Peyer's patch (tissue), 4 donors: ENCODE measurements at regions not wholly inside any gene's neighbourhood (a gene's known extent, or its start where the extent isn't known, plus 50 kb on each side); places are given as distances from the start of the nearest gene placed in this dataset.

ENCODE experiments used
- DNase-seq, 3 donors: peaks; one replicate each; pipeline ENCODE4 v3.0.0-alpha.2; 2017 to 2019
- H3K27ac ChIP-seq, 4 donors: fragments of 200-600 bp; sonication (generic); one replicate each; pipeline ENCODE4 v1.5.1; 2016 to 2019
- H3K27me3 ChIP-seq, 2 donors: fragments of 200-600 bp; sonication (generic); one replicate each; pipeline ENCODE4 v1.5.1; 2019
- H3K36me3 ChIP-seq, 3 donors: fragments of 200-600 bp; sonication (generic); one replicate each; pipeline ENCODE4 v1.5.1; 2016 to 2019
- H3K4me1 ChIP-seq, 4 donors: fragments of 200-600 bp; sonication (generic); one replicate each; pipeline ENCODE4 v1.5.1; 2016 to 2019
- H3K4me3 ChIP-seq, 4 donors: fragments of 200-600 bp; sonication (generic); 1 replicate in 3 of 4; 2 replicates in 1 of 4; pipeline ENCODE4 v1.5.1; 2016 to 2019; ENCODE audit warnings: mild to moderate bottlenecking in 1 of 4
- H3K9me3 ChIP-seq, 4 donors: fragments of 200-600 bp; sonication (generic); one replicate each; pipeline ENCODE4 v1.5.1; 2016 to 2019; ENCODE audit warnings: mild to moderate bottlenecking in 1 of 4
- CTCF ChIP-seq, 6 experiments: fragments of 450-650 bp in 4 of 6; fragments of 200-600 bp in 2 of 6; sonication (generic) in 1 of 6; IDR thresholded peaks; one replicate each; pipeline ENCODE4 v1.5.1; 2017 to 2019; ENCODE audit warnings: antibody characterized with exemption in 6 of 6, mild to moderate bottlenecking in 3 of 6, moderate library complexity in 1 of 6
- POLR2A ChIP-seq, 2 donors: fragments of 450-650 bp; IDR thresholded peaks; one replicate each; pipeline ENCODE4 v1.5.1; 2017; ENCODE audit warnings: antibody characterized with exemption in 2 of 2, mild to moderate bottlenecking in 2 of 2, moderate library complexity in 2 of 2

- Histone ChIP-seq H3K4me3 (no peak overlapping the region), H3K9me3 (no peaks in the 10 kb centered on the region), H3K27me3 (no peaks in the 10 kb centered on the region), H3K36me3 (no peaks in the 10 kb centered on the region), H3K27ac (no peak overlapping the region), H3K4me1 (no peaks in the 10 kb centered on the region)
- TF ChIP-seq CTCF (IDR thresholded peaks at IDR 0.05): no peak
- TF ChIP-seq POLR2A (IDR thresholded peaks at IDR 0.05): no peak
- DNase-seq: no peak
Measured at GRCh38 chr22:49561338-49561737, 266.3 kb downstream of the BRD1 start.

- TF ChIP-seq POLR2A (IDR thresholded peaks at IDR 0.05): no peak
- H3K27ac ChIP-seq: no peak overlapping the region
- peaks cover 0 to 9% (median 0%) of the 10 kb centered on the region in 4 donors for H3K9me3 ChIP-seq
- H3K36me3 ChIP-seq: no peaks in the 10 kb centered on the region
- no peaks in the 10 kb centered on the region for H3K4me1 ChIP-seq
- DNase-seq: peak in 2 of 3 donors; percentile 29 to 37
- H3K4me3 ChIP-seq: no peak overlapping the region
- H3K27me3 ChIP-seq: no peaks in the 10 kb centered on the region
Measured at GRCh38 chr22:49555526-49555925, 272.1 kb downstream of the BRD1 start.

- no peak overlapping the region for H3K27ac ChIP-seq
- H3K36me3 ChIP-seq: no peaks in the 10 kb centered on the region
- H3K4me1 ChIP-seq: no peaks in the 10 kb centered on the region
- H3K27me3 ChIP-seq: no peaks in the 10 kb centered on the region
- DNase-seq: peak in 2 of 3 donors; percentile 18 to 24
- peaks cover 0 to 9% (median 0%) of the 10 kb centered on the region in 4 donors for H3K9me3 ChIP-seq
- TF ChIP-seq CTCF (IDR thresholded peaks at IDR 0.05) (no peak), POLR2A (IDR thresholded peaks at IDR 0.05) (no peak)
- no peak overlapping the region for H3K4me3 ChIP-seq
Measured at GRCh38 chr22:49554741-49555140, 272.9 kb downstream of the BRD1 start.

- no peak overlapping the region for H3K27ac ChIP-seq
- no peaks in the 10 kb centered on the region for H3K4me1 ChIP-seq
- H3K36me3 ChIP-seq: no peaks in the 10 kb centered on the region
- H3K9me3 ChIP-seq: peaks cover 0 to 9% (median 0%) of the 10 kb centered on the region in 4 donors
- H3K27me3 ChIP-seq: no peaks in the 10 kb centered on the region
- TF ChIP-seq POLR2A (IDR thresholded peaks at IDR 0.05) (no peak), CTCF (IDR thresholded peaks at IDR 0.05) (no peak)
- no peak overlapping the region for H3K4me3 ChIP-seq
- DNase-seq: peak in 1 of 3 donors; percentile 29
Measured at GRCh38 chr22:49554296-49554625, 273.4 kb downstream of the BRD1 start.

GRCh38 chr22:49553518-49554295 is 274.0 kb downstream of the BRD1 start:
- Histone ChIP-seq H3K4me3 (no peak overlapping the region), H3K27me3 (no peaks in the 10 kb centered on the region), H3K9me3 (peaks cover 0 to 9% (median 0%) of the 10 kb centered on the region in 4 donors), H3K36me3 (no peaks in the 10 kb centered on the region), H3K27ac (no peak overlapping the region), H3K4me1 (no peaks in the 10 kb centered on the region)
- TF ChIP-seq POLR2A (IDR thresholded peaks at IDR 0.05) (no peak), CTCF (IDR thresholded peaks at IDR 0.05) (no peak)
- peak in 2 of 3 donors; percentile 30 to 42 for DNase-seq

- no peak for TF ChIP-seq POLR2A (IDR thresholded peaks at IDR 0.05)
- TF ChIP-seq CTCF (IDR thresholded peaks at IDR 0.05): no peak
- Histone ChIP-seq H3K4me3 (no peak overlapping the region), H3K9me3 (peaks cover 0 to 9% (median 0%) of the 10 kb centered on the region in 4 donors), H3K36me3 (no peaks in the 10 kb centered on the region), H3K27ac (no peak overlapping the region), H3K4me1 (no peaks in the 10 kb centered on the region), H3K27me3 (no peaks in the 10 kb centered on the region)
- peak in 2 of 3 donors; percentile 15 to 26 for DNase-seq
Measured at GRCh38 chr22:49553076-49553475, 274.6 kb downstream of the BRD1 start.
